Mucosa of stomach (tissue), 1 donor: ENCODE measurements at regions not wholly inside any gene's neighbourhood (a gene's known extent, or its start where the extent isn't known, plus 50 kb on each side); places are given as distances from the start of the nearest gene placed in this dataset.

ENCODE experiments used
- H3K27me3 ChIP-seq: one replicate; pipeline ENCODE4 v1.7.0; 2013; ENCODE audit warnings: mild to moderate bottlenecking, low read length; ENCODE audit not compliant: control insufficient read depth, insufficient read depth
- H3K36me3 ChIP-seq: one replicate; pipeline ENCODE4 v1.7.0; 2013; ENCODE audit warnings: low read length; ENCODE audit not compliant: control insufficient read depth, insufficient read depth
- H3K4me1 ChIP-seq: one replicate; pipeline ENCODE4 v1.7.0; 2013; ENCODE audit warnings: mild to moderate bottlenecking, low read length; ENCODE audit not compliant: control insufficient read depth, insufficient read depth
- H3K4me3 ChIP-seq: one replicate; pipeline ENCODE4 v1.7.0; 2013; ENCODE audit warnings: low read length
- H3K9ac ChIP-seq: one replicate; pipeline ENCODE4 v1.7.0; 2013; ENCODE audit warnings: mild to moderate bottlenecking, low read length, moderate library complexity
- H3K9me3 ChIP-seq: one replicate; pipeline ENCODE4 v1.7.0; 2013; ENCODE audit warnings: mild to moderate bottlenecking, low read length, moderate library complexity; ENCODE audit not compliant: control insufficient read depth
- donor health status: Pancreatic carcinoma.

DNA sequence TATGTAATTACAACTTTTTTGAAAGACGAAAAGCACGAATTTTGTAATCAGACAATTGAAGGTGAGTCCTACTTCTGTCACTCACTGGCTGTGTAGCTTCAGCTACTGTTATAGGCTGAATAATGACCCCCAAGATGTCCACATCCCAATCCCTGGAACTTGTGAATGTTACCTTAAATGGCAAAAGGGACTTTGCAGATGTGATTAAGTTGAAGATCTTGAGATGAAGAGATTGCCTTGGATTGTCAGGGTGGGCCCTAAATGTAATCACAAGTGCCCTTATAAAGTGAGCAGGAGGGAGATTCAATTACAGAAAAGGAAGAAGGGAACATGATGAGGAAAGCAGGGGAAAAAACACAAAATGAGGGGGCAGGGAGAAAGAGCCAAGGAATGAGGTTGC, 326.2 kb upstream of the MSX2 start:
- H3K4me3 ChIP-seq: no peak overlapping the region
- H3K27me3 ChIP-seq: no peaks in the 10 kb centered on the region
- H3K36me3 ChIP-seq: no peaks in the 10 kb centered on the region
- H3K9ac ChIP-seq: no peak overlapping the region
- H3K4me1 ChIP-seq: no peaks in the 10 kb centered on the region
- no peaks in the 10 kb centered on the region for H3K9me3 ChIP-seq

GRCh38 chr5:174399411-174399810, 325.0 kb upstream of the MSX2 start:
- Histone ChIP-seq H3K9ac (no peak overlapping the region), H3K36me3 (no peaks in the 10 kb centered on the region), H3K4me3 (no peak overlapping the region), H3K4me1 (no peaks in the 10 kb centered on the region), H3K9me3 (no peaks in the 10 kb centered on the region), H3K27me3 (no peaks in the 10 kb centered on the region)

DNA sequence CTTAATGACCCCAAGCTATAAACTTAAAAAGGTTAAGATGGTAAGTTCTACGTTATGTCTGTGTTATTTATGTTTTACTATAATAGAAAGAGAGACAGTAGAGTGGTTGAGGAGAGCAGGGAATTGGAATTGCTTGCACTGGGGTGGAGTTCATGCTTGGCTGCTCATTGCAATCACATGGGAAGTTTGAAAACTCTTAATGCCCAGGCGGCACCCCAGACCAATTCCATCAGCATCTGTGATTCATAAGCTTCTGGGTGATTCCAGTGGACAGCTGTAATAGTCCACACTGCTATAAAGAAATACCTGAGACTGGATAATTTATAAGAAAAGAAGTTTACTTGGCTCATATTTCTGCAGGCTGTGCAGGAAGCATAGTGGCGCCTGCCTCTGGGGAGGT, 323.9 kb upstream of the MSX2 start:
- H3K4me3 ChIP-seq: no peak overlapping the region
- H3K36me3 ChIP-seq: no peaks in the 10 kb centered on the region
- no peaks in the 10 kb centered on the region for H3K4me1 ChIP-seq
- no peaks in the 10 kb centered on the region for H3K9me3 ChIP-seq
- no peak overlapping the region for H3K9ac ChIP-seq
- H3K27me3 ChIP-seq: no peaks in the 10 kb centered on the region

GRCh38 chr5:174401793-174402192, 322.6 kb upstream of the MSX2 start:
- no peaks in the 10 kb centered on the region for H3K27me3 ChIP-seq
- no peak overlapping the region for H3K9ac ChIP-seq
- H3K4me3 ChIP-seq: no peak overlapping the region
- no peaks in the 10 kb centered on the region for H3K36me3 ChIP-seq
- H3K9me3 ChIP-seq: no peaks in the 10 kb centered on the region
- H3K4me1 ChIP-seq: no peaks in the 10 kb centered on the region

DNA sequence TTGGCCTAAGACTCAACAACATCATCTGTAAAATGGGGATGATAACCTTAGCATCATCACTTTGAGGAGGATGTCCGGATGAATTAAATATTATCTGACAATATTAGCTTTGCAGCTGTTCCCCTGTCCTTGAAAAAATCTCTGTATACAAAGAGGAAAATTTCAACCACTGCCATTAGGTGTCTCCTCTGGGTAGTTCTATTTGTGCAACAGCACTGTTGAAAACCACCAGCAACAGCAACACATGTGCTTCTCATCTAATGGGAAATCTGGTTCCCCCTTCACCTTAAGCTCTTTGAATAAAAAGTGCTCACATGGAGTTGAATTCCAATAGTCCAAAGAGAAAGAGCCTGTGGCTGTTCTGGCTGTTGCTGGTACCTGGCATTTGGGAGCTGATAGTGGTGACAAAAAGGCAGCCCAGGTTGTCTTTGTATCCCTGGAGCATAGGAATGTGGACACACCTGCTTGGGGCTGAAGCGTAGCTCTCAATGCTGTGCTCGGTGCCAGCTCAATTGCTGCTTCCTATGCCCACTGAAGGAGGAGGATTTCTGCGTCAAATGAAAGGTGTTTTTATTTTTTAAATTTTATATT, 322.1 kb upstream of the MSX2 start:
- Histone ChIP-seq H3K9ac (no peak overlapping the region), H3K4me3 (no peak overlapping the region), H3K36me3 (no peaks in the 10 kb centered on the region), H3K4me1 (no peaks in the 10 kb centered on the region), H3K9me3 (no peaks in the 10 kb centered on the region), H3K27me3 (no peaks in the 10 kb centered on the region)

DNA sequence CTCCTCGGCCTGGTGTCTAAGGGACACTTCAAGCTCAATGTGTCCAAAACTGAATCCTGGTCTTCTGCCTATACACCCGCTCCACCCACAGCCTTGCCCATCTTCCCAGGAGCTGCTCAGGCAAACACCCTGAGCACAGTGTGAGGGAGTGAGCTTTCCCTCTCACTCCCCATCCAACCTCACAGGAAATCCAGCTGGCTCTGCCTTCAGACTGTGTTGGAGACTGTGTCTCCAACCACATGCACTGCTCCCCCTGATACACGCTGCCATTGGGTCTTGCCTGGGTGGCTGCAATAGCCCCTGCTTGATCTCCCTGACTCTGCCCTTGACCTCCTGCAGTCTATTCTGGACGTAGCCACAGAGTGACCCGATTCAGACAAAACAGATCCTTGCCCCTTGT, 319.5 kb upstream of the MSX2 start:
- no peaks in the 10 kb centered on the region for H3K4me1 ChIP-seq
- H3K9ac ChIP-seq: no peak overlapping the region
- H3K27me3 ChIP-seq: no peaks in the 10 kb centered on the region
- no peak overlapping the region for H3K4me3 ChIP-seq
- no peaks in the 10 kb centered on the region for H3K36me3 ChIP-seq
- no peaks in the 10 kb centered on the region for H3K9me3 ChIP-seq

DNA sequence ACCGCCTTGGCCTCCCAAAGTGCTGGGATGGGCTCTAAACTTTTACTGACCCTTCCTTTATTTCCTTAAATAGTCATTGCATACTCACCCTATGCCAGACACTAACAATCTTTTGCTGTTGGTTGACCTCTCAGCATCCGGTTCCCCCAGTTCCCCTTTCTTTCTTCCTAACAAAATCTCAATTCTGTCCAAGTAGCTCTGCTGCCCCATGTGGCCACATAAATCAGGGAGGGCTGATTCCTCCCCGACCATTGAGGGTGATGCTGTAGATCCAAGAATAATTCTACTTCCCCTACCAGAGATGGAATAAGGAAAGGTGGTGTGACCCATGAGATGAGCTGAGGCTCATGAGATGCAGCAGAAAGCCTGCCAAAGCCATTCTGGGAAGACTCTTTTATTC, 315.3 kb upstream of the MSX2 start:
- Histone ChIP-seq H3K4me3 (no peak overlapping the region), H3K27me3 (no peaks in the 10 kb centered on the region), H3K9ac (no peak overlapping the region), H3K36me3 (no peaks in the 10 kb centered on the region), H3K9me3 (no peaks in the 10 kb centered on the region), H3K4me1 (no peaks in the 10 kb centered on the region)

- Histone ChIP-seq H3K4me3 (no peak overlapping the region), H3K9ac (no peak overlapping the region)
Measured at GRCh38 chr5:174409971-174410370, 314.4 kb upstream of the MSX2 start.

GRCh38 chr5:174410716-174411478, 313.5 kb upstream of the MSX2 start:
- H3K27me3 ChIP-seq: no peaks in the 10 kb centered on the region
- no peak overlapping the region for H3K4me3 ChIP-seq
- no peaks in the 10 kb centered on the region for H3K4me1 ChIP-seq
- no peak overlapping the region for H3K9ac ChIP-seq
- H3K36me3 ChIP-seq: no peaks in the 10 kb centered on the region
- no peaks in the 10 kb centered on the region for H3K9me3 ChIP-seq

More at GRCh38 chr5:174409971-174410370, 314.4 kb upstream of the MSX2 start:
- Histone ChIP-seq H3K9me3 (no peaks in the 10 kb centered on the region), H3K27me3 (no peaks in the 10 kb centered on the region), H3K36me3 (no peaks in the 10 kb centered on the region), H3K4me1 (no peaks in the 10 kb centered on the region)

DNA sequence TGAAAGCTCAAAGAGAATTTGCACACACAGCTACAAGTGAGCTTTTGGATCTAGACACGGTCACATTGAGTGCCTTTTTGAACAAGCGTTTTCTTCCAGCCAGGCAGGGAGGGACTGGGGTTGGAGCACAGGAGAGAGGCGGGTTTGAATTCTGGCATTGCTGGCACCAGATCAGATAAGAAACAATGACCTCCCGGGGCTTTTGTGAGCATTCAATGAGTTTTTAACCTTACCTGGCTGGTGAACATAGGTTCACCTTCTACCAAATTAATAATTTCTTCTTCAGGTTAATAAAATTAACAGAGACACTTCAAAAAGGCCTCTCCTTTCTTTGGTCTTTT, 312.9 kb upstream of the MSX2 start:
- Histone ChIP-seq H3K4me1 (no peaks in the 10 kb centered on the region), H3K4me3 (no peak overlapping the region), H3K9ac (no peak overlapping the region), H3K27me3 (no peaks in the 10 kb centered on the region), H3K36me3 (no peaks in the 10 kb centered on the region), H3K9me3 (no peaks in the 10 kb centered on the region)

- H3K36me3 ChIP-seq: no peaks in the 10 kb centered on the region
- no peaks in the 10 kb centered on the region for H3K27me3 ChIP-seq
- no peak overlapping the region for H3K4me3 ChIP-seq
- H3K9ac ChIP-seq: no peak overlapping the region
- H3K4me1 ChIP-seq: no peaks in the 10 kb centered on the region
- H3K9me3 ChIP-seq: no peaks in the 10 kb centered on the region
Measured at GRCh38 chr5:174412374-174412773, 312.0 kb upstream of the MSX2 start.

DNA sequence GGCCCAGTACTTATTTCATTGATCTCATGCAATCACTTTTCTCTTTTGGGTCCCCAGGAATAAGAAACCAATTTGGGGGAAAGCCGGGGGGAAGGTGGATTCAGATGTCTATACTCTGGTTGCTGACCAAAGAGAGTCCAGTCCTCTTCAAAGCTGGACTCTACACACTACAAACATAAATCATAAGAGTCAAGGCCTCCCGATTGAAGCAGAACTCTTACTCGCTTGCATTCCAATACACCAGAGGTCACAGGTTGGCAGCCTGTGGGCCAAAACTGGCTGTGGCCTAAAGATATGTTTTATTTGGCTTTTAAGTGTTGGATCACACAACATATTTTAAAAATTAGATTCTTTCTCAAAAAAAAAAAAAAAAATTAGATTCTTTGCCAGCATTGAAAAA, 311.4 kb upstream of the MSX2 start:
- Histone ChIP-seq H3K4me3 (no peak overlapping the region), H3K9me3 (no peaks in the 10 kb centered on the region), H3K36me3 (no peaks in the 10 kb centered on the region), H3K27me3 (no peaks in the 10 kb centered on the region), H3K4me1 (no peaks in the 10 kb centered on the region), H3K9ac (no peak overlapping the region)
